Spleen (tissue), 7 donors: ENCODE measurements at regions not wholly inside any gene's neighbourhood (a gene's known extent, or its start where the extent isn't known, plus 50 kb on each side); places are given as distances from the start of the nearest gene placed in this dataset.

Source experiments
- CTCF ChIP-seq, 11 experiments: fragments of 200-600 bp in 7 of 11; fragments of 450-650 bp in 4 of 11; sonication (generic) in 4 of 11; IDR thresholded peaks in 8 of 11; conservative IDR thresholded peaks in 3 of 11; 1 replicate in 7 of 11; 2 replicates in 4 of 11; pipeline versions ENCODE4 v1.4.0 to v1.8.0; 2016 to 2021; ENCODE audit warnings: antibody characterized with exemption in 11 of 11, inconsistent platforms in 4 of 11, mild to moderate bottlenecking in 1 of 11
- POLR2A ChIP-seq, 3 donors: fragments of 450-650 bp; IDR thresholded peaks; one replicate each; pipeline ENCODE4 v1.5.1; 2017; ENCODE audit warnings: antibody characterized with exemption in 3 of 3, mild to moderate bottlenecking in 1 of 3
- POLR2AphosphoS5 ChIP-seq, 3 donors: sonication (generic); formaldehyde crosslinking; IDR thresholded peaks; one replicate each; pipeline ENCODE4 v1.5.1; 2017; ENCODE audit warnings: antibody characterized with exemption in 3 of 3
- donor health status: DM: no; HTN: no; CAD: no; lungs with moderate emphysema.
- donor health status: DM: no; HTN: no; CAD: no.
- donor health status: DM: no; HTN: no; CAD: no.

- no peak for TF ChIP-seq POLR2A (IDR thresholded peaks at IDR 0.05)
- TF ChIP-seq CTCF (IDR thresholded peaks at IDR 0.05 in 8 of 11, conservative IDR thresholded peaks at IDR 0.05 in 3 of 11) = no peak
- no peak for TF ChIP-seq POLR2AphosphoS5 (IDR thresholded peaks at IDR 0.05)
Observed at GRCh38 chr7:53476566-53476965, 441.1 kb downstream of the POM121L12 start.
